Testis (tissue), 2 donors: ENCODE measurements at regions not wholly inside any gene's neighbourhood (a gene's known extent, or its start where the extent isn't known, plus 50 kb on each side); places are given as distances from the start of the nearest gene placed in this dataset.

Experiments used
- DNase-seq: peaks from one replicate; pipeline ENCODE4 v3.0.0-alpha.2; 2019
- H3K27ac ChIP-seq, 2 donors: fragments of 200-600 bp; sonication (generic); one replicate each; pipeline ENCODE4 v1.5.1; 2019
- H3K27me3 ChIP-seq: fragments of 200-600 bp; sonication (generic); one replicate; pipeline ENCODE4 v1.5.1; 2019
- H3K36me3 ChIP-seq: fragments of 200-600 bp; sonication (generic); one replicate; pipeline ENCODE4 v1.5.1; 2017; ENCODE audit warnings: low read depth; ENCODE audit errors: missing control alignments
- H3K4me1 ChIP-seq: fragments of 200-600 bp; sonication (generic); one replicate; pipeline ENCODE4 v1.5.1; 2019
- H3K4me3 ChIP-seq, 2 donors: fragments of 200-600 bp; sonication (generic); one replicate each; pipeline ENCODE4 v1.5.1; 2017 to 2019
- H3K9me3 ChIP-seq: fragments of 200-600 bp; sonication (generic); one replicate; pipeline ENCODE4 v1.5.1; 2017
- CTCF ChIP-seq, 3 experiments: fragments of 450-650 bp in 2 of 3; fragments of 200-600 bp in 1 of 3; sonication (generic) in 1 of 3; IDR thresholded peaks; one replicate each; pipeline ENCODE4 v1.5.1; 2016 to 2019; ENCODE audit warnings: antibody characterized with exemption in 3 of 3, mild to moderate bottlenecking in 2 of 3, moderate library complexity in 1 of 3
- POLR2A ChIP-seq: fragments of 450-650 bp; IDR thresholded peaks from one replicate; pipeline ENCODE4 v1.6.1; 2017; ENCODE audit warnings: antibody characterized with exemption, mild to moderate bottlenecking, moderate library complexity
- whole genome bisulfite sequencing, 2 donors: methylation state at CpG; one replicate each; pipeline ENCODE4 v1.1.5; 2018; 5-methylcytosine and 5-hydroxymethylcytosine counted together
- intact Hi-C: fragments of 100-400 bp; cut with DNase I; formaldehyde crosslinking; loops from one replicate; pipeline ENCODE4 v1.15.1; 2023; ENCODE audit warnings: low total_unique reads

GRCh38 chr17:52648995-52649394, 490.5 kb upstream of the CA10 start:
- Histone ChIP-seq H3K27ac (no peak overlapping the region), H3K9me3 (no peaks in the 10 kb centered on the region), H3K36me3 (no peaks in the 10 kb centered on the region), H3K27me3 (no peaks in the 10 kb centered on the region), H3K4me1 (no peaks in the 10 kb centered on the region), H3K4me3 (no peak overlapping the region)
- DNase-seq: no peak
- 45 to 50% methylated on average over 3 of the region's 3 CpGs for WGBS, 2 donors
- no peak for TF ChIP-seq POLR2A
- no peak for TF ChIP-seq CTCF (IDR thresholded peaks at IDR 0.05)
- intact Hi-C loops: no loop called here

DNA sequence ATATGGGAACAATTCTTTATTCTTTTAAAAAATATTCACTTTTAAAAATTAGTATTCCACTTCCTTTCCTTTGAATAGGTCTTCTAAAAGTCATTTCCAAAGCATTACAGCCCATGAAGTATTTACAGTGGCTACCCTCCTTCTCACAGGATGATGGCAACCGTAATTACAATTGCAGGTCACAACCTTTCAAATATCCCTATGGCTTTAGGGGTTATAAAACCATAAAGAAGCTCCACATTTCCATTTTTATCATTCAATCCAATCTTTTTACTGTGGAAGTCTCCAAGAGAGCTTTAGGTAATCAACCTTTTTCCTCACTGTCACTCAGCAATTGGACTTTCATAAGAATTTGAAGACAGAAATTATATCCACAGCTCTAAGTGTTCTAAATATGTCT, 488.9 kb upstream of the CA10 start:
- intact Hi-C loops: no loop called here
- no peak for DNase-seq
- 61 to 72% methylated on average over 1 of the region's 1 CpG for WGBS, 2 donors
- no peaks in the 10 kb centered on the region for H3K27me3 ChIP-seq
- no peak overlapping the region for H3K27ac ChIP-seq
- no peaks in the 10 kb centered on the region for H3K4me1 ChIP-seq
- TF ChIP-seq CTCF (IDR thresholded peaks at IDR 0.05): no peak
- no peak for TF ChIP-seq POLR2A
- no peaks in the 10 kb centered on the region for H3K36me3 ChIP-seq
- H3K4me3 ChIP-seq: no peak overlapping the region
- no peaks in the 10 kb centered on the region for H3K9me3 ChIP-seq

GRCh38 chr17:52636443-52636842, 477.9 kb upstream of the CA10 start:
- TF ChIP-seq POLR2A: no peak
- TF ChIP-seq CTCF (IDR thresholded peaks at IDR 0.05): no peak
- intact Hi-C loops: no loop called here
- no peak for DNase-seq
- Histone ChIP-seq H3K27ac (no peak overlapping the region), H3K9me3 (no peaks in the 10 kb centered on the region), H3K4me1 (no peaks in the 10 kb centered on the region), H3K36me3 (no peaks in the 10 kb centered on the region), H3K4me3 (no peak overlapping the region), H3K27me3 (no peaks in the 10 kb centered on the region)
- 90 to 91% methylated on average over 2 of the region's 2 CpGs for WGBS, 2 donors

DNA sequence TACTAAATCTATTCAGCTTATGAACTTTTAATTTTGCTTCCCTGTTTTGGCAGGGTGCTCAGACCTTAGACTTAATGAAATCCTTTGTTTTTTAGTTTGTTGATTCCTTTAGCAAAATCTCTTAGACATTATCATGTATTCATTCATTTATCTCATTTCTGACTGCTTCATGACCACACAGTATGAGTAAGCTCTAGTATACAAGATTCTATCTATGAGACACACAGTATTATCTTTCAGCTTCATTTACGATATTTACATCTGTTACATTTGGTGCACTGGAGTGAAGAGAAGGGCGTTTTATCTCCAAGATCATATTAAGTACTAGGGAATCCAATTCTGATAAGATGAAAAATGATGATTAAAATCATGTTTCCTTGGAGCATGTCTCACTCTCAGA, 448.1 kb upstream of the CA10 start:
- Histone ChIP-seq H3K4me3 (no peak overlapping the region), H3K4me1 (no peaks in the 10 kb centered on the region), H3K36me3 (no peaks in the 10 kb centered on the region), H3K27me3 (no peaks in the 10 kb centered on the region), H3K27ac (no peak overlapping the region), H3K9me3 (no peaks in the 10 kb centered on the region)
- no peak for DNase-seq
- 64 to 65% methylated on average over 2 of the region's 2 CpGs for WGBS, 2 donors
- intact Hi-C loops: no loop called here
- TF ChIP-seq POLR2A (no peak), CTCF (IDR thresholded peaks at IDR 0.05) (no peak)

- no peak for DNase-seq
- intact Hi-C loops: no loop called here
- no peak for TF ChIP-seq POLR2A
- TF ChIP-seq CTCF (IDR thresholded peaks at IDR 0.05): no peak
- Histone ChIP-seq H3K4me3 (no peak overlapping the region), H3K9me3 (no peaks in the 10 kb centered on the region), H3K27me3 (no peaks in the 10 kb centered on the region), H3K4me1 (no peaks in the 10 kb centered on the region), H3K36me3 (no peaks in the 10 kb centered on the region), H3K27ac (no peak overlapping the region)
- 50% methylated on average over 2 of the region's 2 CpGs for WGBS, 2 donors
Observed at GRCh38 chr17:52606098-52606497, 447.6 kb upstream of the CA10 start.
